Gastrocnemius medialis (tissue), 4 donors: ENCODE measurements at regions not wholly inside any gene's neighbourhood (a gene's known extent, or its start where the extent isn't known, plus 50 kb on each side); places are given as distances from the start of the nearest gene placed in this dataset.

Experiments
- ATAC-seq, 2 donors: fragments of 150-250 bp; one replicate each; pipeline ENCODE4 v1.9.1; 2016
- DNase-seq, 2 donors: peaks; one replicate each; pipeline ENCODE4 v3.0.0-alpha.2; 2019
- H3K27ac ChIP-seq, 4 donors: fragments of 200-600 bp; sonication (generic); 1 replicate in 1 of 4; 2 replicates in 3 of 4; pipeline ENCODE4 v1.5.1; 2016 to 2018; ENCODE audit warnings: mild to moderate bottlenecking in 2 of 4, moderate library complexity in 1 of 4
- H3K27me3 ChIP-seq, 3 donors: fragments of 200-600 bp; sonication (generic) in 2 of 3; 1 replicate in 1 of 3; 2 replicates in 2 of 3; pipeline versions ENCODE4 v1.5.1 to v1.6.0; 2016 to 2019; ENCODE audit warnings: mild to moderate bottlenecking in 1 of 3, moderate library complexity in 1 of 3
- H3K36me3 ChIP-seq, 2 donors: fragments of 200-600 bp; sonication (generic) in 1 of 2; one replicate each; pipeline ENCODE4 v1.5.1; 2017 to 2018
- H3K4me1 ChIP-seq, 2 donors: fragments of 200-600 bp; sonication (generic) in 1 of 2; one replicate each; pipeline ENCODE4 v1.5.1; 2016 to 2017; ENCODE audit warnings: mild to moderate bottlenecking in 2 of 2
- H3K4me3 ChIP-seq, 4 donors: fragments of 200-600 bp; sonication (generic) in 3 of 4; 1 replicate in 1 of 4; 2 replicates in 3 of 4; pipeline ENCODE4 v1.5.1; 2016 to 2019; ENCODE audit warnings: mild to moderate bottlenecking in 2 of 4
- H3K9me3 ChIP-seq, 3 donors: fragments of 200-600 bp; sonication (generic) in 2 of 3; 1 replicate in 1 of 3; 2 replicates in 2 of 3; pipeline ENCODE4 v1.5.1; 2016 to 2019
- POLR2A ChIP-seq, 2 donors: fragments of 450-650 bp; IDR thresholded peaks; one replicate each; pipeline ENCODE4 v1.6.1; 2017; ENCODE audit warnings: antibody characterized with exemption in 2 of 2, mild to moderate bottlenecking in 2 of 2, moderate library complexity in 2 of 2
- in situ Hi-C, 4 donors: fragments of 200-750 bp; cut with MboI; loops; one replicate each; pipeline versions ENCODE4 v1.15.0 to v1.8.0; 2017; ENCODE audit warnings: low sequenced_read_pairs in 4 of 4
- intact Hi-C: fragments of 100-400 bp; cut with DNase I; formaldehyde crosslinking; loops from one replicate; pipeline ENCODE4 v1.15.1; 2023; ENCODE audit warnings: low total_unique reads
- TF ChIP-seq, protein P1 (sequence below), 5 experiments: fragments of 450-650 bp in 3 of 5; fragments of 200-600 bp in 2 of 5; sonication (generic) in 2 of 5; IDR thresholded peaks in 4 of 5; conservative IDR thresholded peaks in 1 of 5; 1 replicate in 4 of 5; 2 replicates in 1 of 5; pipeline ENCODE4 v1.5.1; 2016 to 2019; ENCODE audit warnings: antibody characterized with exemption in 5 of 5, mild to moderate bottlenecking in 3 of 5, moderate library complexity in 3 of 5

DNA sequence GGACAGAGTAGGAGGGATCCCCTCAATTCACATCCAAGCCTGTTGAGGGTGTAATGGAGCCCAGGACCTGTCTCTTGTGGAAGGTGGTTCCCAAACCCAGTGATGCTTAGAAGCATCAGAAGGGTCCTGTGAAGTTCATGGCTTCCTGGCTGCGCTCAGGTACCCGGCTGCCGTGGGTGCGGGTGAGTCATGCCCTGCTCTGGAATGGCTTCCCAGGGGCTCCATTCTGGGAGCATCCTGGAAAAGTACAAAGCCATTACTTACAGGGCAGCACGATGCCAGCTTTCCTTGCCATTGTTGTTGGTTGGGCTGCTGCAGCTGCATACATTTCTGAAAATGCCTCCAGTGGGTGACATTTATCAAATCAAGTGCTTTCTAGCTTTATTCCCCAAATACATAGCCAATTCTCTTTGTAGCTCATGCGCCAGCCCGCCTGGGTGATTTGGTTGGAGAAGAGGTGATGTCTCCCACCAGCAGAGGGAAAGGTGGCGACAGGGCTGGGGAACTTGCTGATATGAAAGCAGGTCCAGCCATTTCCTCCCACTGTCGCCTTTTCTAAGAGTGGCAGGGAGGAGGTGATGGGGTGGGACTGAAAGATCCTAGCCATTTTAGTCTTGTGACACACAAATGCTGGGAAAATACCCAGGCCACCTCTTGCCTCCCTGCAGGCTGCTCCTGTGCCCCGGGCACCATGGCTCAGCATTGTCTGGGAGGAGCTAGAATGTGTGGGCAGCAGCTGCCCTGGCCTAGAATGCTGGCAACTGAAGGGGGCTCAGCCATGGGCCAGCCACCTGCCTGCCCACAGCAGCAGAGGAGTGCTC is 65.9 kb upstream of the HPCAL1 start:
- in situ Hi-C loops (no loop called here), intact Hi-C loops (no loop called here)
- Histone ChIP-seq H3K36me3 (no peaks in the 10 kb centered on the region), H3K9me3 (no peaks in the 10 kb centered on the region), H3K27ac (no peak overlapping the region), H3K27me3 (no peaks in the 10 kb centered on the region), H3K4me1 (no peaks in the 10 kb centered on the region), H3K4me3 (no peak overlapping the region)
- no peak for TF ChIP-seq POLR2A (IDR thresholded peaks at IDR 0.05)
- TF ChIP-seq, protein P1, sequence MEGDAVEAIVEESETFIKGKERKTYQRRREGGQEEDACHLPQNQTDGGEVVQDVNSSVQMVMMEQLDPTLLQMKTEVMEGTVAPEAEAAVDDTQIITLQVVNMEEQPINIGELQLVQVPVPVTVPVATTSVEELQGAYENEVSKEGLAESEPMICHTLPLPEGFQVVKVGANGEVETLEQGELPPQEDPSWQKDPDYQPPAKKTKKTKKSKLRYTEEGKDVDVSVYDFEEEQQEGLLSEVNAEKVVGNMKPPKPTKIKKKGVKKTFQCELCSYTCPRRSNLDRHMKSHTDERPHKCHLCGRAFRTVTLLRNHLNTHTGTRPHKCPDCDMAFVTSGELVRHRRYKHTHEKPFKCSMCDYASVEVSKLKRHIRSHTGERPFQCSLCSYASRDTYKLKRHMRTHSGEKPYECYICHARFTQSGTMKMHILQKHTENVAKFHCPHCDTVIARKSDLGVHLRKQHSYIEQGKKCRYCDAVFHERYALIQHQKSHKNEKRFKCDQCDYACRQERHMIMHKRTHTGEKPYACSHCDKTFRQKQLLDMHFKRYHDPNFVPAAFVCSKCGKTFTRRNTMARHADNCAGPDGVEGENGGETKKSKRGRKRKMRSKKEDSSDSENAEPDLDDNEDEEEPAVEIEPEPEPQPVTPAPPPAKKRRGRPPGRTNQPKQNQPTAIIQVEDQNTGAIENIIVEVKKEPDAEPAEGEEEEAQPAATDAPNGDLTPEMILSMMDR (IDR thresholded peaks at IDR 0.05 in 4 of 5, conservative IDR thresholded peaks at IDR 0.05 in 1 of 5) = no peak
- peak in 1 of 2 donors; percentile 4 for DNase-seq
- no peak for ATAC-seq

DNA sequence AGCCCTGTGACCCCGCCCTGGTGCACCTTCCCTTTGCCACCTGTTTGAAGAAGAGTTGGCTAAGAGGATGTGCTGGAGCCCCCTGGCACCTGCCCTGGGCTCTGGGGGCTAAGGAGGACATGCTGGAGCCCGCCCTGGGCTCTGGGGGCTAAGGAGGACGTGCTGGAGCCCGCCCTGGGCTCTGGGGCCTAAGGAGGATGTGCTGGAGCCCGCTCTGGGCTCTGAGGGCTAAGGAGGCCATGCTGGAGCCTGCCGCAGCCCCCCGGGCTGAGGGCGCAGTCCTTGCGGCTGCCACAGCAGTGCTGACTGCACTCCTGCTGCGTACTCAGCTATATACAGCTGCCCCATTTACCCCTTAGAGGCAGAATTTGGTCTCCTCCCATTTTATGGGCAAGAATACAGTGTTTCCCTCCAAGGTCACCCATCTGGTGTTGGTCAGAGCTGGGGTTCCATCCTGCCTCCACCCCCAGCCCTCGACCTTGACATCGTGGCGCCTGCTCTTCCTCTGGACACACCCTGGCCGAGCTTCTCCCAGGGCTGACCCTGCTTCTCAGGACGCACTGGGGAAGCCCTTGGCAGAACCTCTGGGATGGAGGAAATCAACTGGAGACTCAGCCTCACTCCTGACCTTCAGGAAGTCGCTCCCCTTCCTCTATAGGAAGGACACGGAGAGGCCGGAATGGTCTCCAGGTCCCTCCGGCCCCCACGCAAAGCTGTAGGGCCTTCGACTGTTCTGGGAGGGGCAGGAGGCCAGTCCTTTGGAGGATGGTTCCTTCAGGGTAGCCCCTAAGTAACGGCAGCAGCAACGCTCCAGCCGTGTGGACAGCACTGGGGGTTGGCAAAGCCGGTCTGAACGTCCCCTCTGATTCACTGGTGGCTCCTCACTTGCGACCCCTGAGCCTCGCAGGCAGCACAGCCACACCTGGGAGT is 65.0 kb upstream of the HPCAL1 start:
- in situ Hi-C loops = no loop called here
- H3K27ac ChIP-seq = no peak overlapping the region

DNA sequence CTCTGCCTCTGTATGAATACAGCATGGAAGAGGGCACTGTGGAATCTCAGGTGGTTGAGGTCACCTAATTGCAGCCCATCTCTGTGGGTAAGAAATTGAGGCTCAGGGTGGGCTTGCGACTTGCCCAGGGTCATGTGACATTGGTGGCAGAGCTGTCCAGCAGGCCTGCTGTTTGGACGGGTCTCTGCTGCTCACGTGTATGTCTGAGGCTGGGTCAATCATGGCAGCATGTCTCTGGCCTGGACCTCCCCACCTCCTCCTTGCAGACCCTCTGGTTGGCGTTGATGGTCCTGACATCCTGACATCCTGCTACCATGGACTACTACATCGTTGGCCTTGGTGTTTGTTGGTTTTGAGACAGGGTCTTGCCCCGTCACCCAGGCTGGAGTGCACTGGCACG is 64.3 kb upstream of the HPCAL1 start:
- TF ChIP-seq POLR2A (IDR thresholded peaks at IDR 0.05) = no peak
- TF ChIP-seq, protein P1 (IDR thresholded peaks at IDR 0.05 in 4 of 5, conservative IDR thresholded peaks at IDR 0.05 in 1 of 5) = no peak
- H3K27ac ChIP-seq = no peak overlapping the region
- no peaks in the 10 kb centered on the region for H3K27me3 ChIP-seq
- H3K9me3 ChIP-seq = no peaks in the 10 kb centered on the region
- no peak for ATAC-seq
- H3K36me3 ChIP-seq = no peaks in the 10 kb centered on the region
- H3K4me1 ChIP-seq = no peaks in the 10 kb centered on the region
- DNase-seq = peak in 1 of 2 donors; percentile 1
- H3K4me3 ChIP-seq = no peak overlapping the region
- in situ Hi-C loops (no loop called here), intact Hi-C loops (no loop called here)

More for the DNA sequence above, 65.0 kb upstream of the HPCAL1 start:
- Histone ChIP-seq H3K27me3 (no peaks in the 10 kb centered on the region), H3K4me1 (no peaks in the 10 kb centered on the region), H3K9me3 (no peaks in the 10 kb centered on the region), H3K36me3 (no peaks in the 10 kb centered on the region), H3K4me3 (no peak overlapping the region)
- DNase-seq = peak in 1 of 2 donors; percentile 6
- TF ChIP-seq POLR2A (IDR thresholded peaks at IDR 0.05) = no peak
- TF ChIP-seq, protein P1 (IDR thresholded peaks at IDR 0.05 in 4 of 5, conservative IDR thresholded peaks at IDR 0.05 in 1 of 5) = no peak
- no peak for ATAC-seq
- intact Hi-C loops = no loop called here

DNA sequence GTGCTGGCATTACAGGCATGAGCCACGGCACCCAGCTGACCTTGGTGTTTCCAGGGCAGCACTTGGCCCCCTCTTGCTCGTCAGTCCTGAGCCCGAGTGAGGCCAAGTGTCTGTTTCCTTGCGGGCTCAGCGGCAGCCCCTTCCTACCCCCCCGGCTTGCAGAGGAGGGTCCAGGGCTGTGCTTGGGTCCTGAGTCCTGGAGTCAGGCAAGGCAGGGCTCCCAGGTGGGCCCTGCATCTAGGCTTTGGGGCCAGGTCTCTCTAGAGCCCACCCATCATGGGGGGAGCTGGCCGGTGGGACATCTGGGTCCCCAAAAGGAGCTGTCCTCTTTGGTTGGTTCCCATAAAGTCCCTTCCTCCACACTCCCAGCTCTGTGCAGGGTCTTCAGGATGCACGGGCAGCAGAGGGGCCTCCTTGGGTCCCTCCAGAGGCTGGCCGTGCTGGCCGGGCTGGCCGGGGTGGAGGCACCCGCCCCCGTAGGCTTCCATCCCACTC is 63.7 kb upstream of the HPCAL1 start:
- intact Hi-C loops (no loop called here), in situ Hi-C loops (no loop called here)
- no peaks in the 10 kb centered on the region for H3K9me3 ChIP-seq
- no peaks in the 10 kb centered on the region for H3K4me1 ChIP-seq
- TF ChIP-seq, protein P1 (IDR thresholded peaks at IDR 0.05 in 4 of 5, conservative IDR thresholded peaks at IDR 0.05 in 1 of 5) = no peak
- TF ChIP-seq POLR2A (IDR thresholded peaks at IDR 0.05) = no peak
- H3K27ac ChIP-seq = no peak overlapping the region
- H3K27me3 ChIP-seq = no peaks in the 10 kb centered on the region
- peak in 1 of 2 donors; percentile 6 for DNase-seq
- no peak overlapping the region for H3K4me3 ChIP-seq
- no peak for ATAC-seq
- H3K36me3 ChIP-seq = no peaks in the 10 kb centered on the region
